ENCODE measurements at regions not wholly inside any gene's neighbourhood (a gene's known extent, or its start where the extent isn't known, plus 50 kb on each side); places are given as distances from the start of the nearest gene placed in this dataset.

DNA sequence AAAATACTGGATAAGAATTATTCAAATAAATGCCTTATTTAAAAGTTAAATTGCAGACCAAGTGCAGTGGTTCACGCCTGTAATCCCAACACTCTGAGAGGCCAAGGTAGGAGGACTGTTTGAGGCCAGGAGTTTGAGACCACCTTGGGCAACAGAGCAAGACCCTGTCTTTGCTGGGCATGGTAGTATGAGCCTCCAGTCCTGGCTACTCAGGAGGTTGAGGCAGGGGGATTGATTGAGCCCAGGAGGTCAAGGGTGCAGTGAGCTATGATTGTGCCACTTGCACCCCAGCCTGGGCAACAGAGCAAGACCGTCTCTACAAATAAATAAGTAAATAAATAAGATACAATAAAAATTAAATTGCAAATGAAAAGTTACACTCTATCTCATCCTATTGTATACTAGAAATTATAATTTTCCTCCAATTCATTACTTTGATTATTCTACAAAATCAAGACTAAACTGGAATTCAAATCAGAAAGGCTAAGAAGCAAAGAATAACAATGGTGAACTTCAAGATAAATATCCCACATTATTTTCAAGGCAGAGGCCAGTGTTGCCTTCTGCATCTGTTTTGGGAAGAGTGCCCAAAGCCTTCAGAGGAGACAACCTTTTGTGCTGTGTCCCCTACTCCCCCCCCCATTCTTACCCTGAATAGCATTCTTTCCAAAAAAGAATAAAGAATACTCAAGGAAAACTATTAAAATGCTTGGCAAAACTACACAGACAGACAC, 73.3 kb upstream of the IRF2BP2 start:
- peaks cover 8% of the 10 kb centered on the region for H3K36me3 Mint-ChIP-seq (ENCODE audit: unreplicated experiment)
- peaks cover 2% of the 10 kb centered on the region for H3K27me3 Mint-ChIP-seq (ENCODE audit: unreplicated experiment)
- H3K4me1 Mint-ChIP-seq (ENCODE audit: low read depth, unreplicated experiment) = no peaks in the 10 kb centered on the region
- H3K27ac Mint-ChIP-seq (ENCODE audit: unreplicated experiment) = no peak overlapping the region
- peaks cover 3% of the 10 kb centered on the region for H3K9me3 Mint-ChIP-seq (ENCODE audit: unreplicated experiment)
- TF ChIP-seq, protein P1, sequence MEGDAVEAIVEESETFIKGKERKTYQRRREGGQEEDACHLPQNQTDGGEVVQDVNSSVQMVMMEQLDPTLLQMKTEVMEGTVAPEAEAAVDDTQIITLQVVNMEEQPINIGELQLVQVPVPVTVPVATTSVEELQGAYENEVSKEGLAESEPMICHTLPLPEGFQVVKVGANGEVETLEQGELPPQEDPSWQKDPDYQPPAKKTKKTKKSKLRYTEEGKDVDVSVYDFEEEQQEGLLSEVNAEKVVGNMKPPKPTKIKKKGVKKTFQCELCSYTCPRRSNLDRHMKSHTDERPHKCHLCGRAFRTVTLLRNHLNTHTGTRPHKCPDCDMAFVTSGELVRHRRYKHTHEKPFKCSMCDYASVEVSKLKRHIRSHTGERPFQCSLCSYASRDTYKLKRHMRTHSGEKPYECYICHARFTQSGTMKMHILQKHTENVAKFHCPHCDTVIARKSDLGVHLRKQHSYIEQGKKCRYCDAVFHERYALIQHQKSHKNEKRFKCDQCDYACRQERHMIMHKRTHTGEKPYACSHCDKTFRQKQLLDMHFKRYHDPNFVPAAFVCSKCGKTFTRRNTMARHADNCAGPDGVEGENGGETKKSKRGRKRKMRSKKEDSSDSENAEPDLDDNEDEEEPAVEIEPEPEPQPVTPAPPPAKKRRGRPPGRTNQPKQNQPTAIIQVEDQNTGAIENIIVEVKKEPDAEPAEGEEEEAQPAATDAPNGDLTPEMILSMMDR (IDR thresholded peaks at IDR 0.05; ENCODE audit: partially characterized antibody, unreplicated experiment) = no peak
- DNase-seq = no peak
- H3K4me3 Mint-ChIP-seq (ENCODE audit: unreplicated experiment) = no peak overlapping the region

DNA sequence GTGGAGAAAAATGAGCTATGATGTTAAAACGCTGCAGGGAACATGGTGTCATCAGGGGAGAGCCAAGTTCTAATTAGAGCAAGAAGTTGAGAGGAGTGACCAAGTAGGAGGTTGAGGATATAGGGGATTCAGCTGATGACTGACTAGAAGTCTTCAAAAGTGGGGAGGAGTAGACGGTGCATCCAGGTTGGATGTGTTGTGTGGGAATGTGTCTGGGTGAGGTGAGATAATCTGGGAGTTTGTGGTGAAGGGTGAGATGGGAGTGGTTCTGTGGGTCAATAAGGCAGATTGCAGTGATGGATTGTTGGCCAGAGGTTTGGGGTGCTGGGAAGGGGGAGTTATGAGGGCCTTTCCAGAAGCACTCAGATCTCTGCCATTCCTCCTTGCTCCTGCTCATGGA, 72.0 kb upstream of the IRF2BP2 start:
- Mint-ChIP-seq H3K9me3 (ENCODE audit: unreplicated experiment) (peaks cover 3% of the 10 kb centered on the region), H3K4me3 (ENCODE audit: unreplicated experiment) (no peak overlapping the region), H3K27ac (ENCODE audit: unreplicated experiment) (no peak overlapping the region), H3K27me3 (ENCODE audit: unreplicated experiment) (peaks cover 2% of the 10 kb centered on the region), H3K4me1 (ENCODE audit: low read depth, unreplicated experiment) (no peaks in the 10 kb centered on the region), H3K36me3 (ENCODE audit: unreplicated experiment) (peaks cover 8% of the 10 kb centered on the region)
- DNase-seq = no peak
- TF ChIP-seq, protein P1 (IDR thresholded peaks at IDR 0.05; ENCODE audit: partially characterized antibody, unreplicated experiment) = no peak

DNA sequence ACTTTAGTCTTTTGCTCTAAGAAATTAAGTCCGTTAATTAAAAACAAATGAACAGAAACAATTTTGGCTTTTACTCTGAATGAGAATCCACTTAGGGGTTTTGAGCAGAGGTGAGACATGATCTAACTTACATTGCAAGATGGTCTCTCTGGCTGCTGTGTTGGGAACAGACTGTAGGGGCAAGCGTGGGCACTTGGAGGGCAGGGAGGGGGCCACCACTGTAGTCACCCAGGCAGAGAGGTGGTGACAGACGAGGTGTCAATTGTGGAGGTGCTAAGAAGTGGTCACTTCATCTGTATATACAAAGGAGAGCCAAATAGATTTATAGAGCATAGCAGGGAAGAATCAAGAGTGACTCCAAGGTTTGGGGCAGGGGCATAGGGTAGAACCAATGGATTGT, 71.1 kb upstream of the IRF2BP2 start:
- TF ChIP-seq, protein P1 (IDR thresholded peaks at IDR 0.05; ENCODE audit: partially characterized antibody, unreplicated experiment) = no peak
- peaks cover 7% of the 10 kb centered on the region for H3K36me3 Mint-ChIP-seq (ENCODE audit: unreplicated experiment)
- peaks cover 3% of the 10 kb centered on the region for H3K9me3 Mint-ChIP-seq (ENCODE audit: unreplicated experiment)
- H3K4me3 Mint-ChIP-seq (ENCODE audit: unreplicated experiment) = no peak overlapping the region
- peaks cover 3% of the 10 kb centered on the region for H3K4me1 Mint-ChIP-seq (ENCODE audit: low read depth, unreplicated experiment)
- peaks cover 2% of the 10 kb centered on the region for H3K27me3 Mint-ChIP-seq (ENCODE audit: unreplicated experiment)
- H3K27ac Mint-ChIP-seq (ENCODE audit: unreplicated experiment) = no peak overlapping the region
- no peak for DNase-seq

DNA sequence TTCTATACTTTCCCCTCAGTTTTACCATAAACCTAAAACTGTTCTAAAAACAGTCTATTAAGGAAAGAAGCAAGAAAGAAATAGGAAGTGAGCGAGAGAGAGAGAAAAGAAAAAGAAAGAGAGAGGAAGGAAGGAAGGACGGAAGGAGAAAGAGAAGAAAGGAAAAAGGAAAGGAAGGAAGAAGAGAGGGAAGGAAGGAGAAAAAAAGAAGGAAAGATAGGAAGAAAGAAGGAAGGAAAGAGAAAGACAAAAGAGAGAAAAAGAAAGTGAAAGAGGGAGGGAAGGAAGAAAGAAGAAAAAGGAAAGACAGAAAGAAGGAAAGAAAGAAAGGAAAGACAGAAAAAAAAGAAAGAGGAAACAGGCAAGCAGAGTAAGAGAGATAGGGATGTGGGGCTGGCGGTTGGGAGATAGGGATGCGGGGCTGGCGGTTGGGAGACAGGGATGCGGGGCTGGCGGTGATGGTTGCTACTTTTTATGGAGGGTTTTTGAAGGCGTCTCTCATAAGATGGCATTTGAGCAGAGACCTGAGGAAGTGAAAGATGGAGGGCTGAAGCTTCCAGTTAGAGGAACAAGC, 70.4 kb upstream of the IRF2BP2 start:
- DNase-seq = no peak
- H3K9me3 Mint-ChIP-seq (ENCODE audit: unreplicated experiment) = no peaks in the 10 kb centered on the region
- TF ChIP-seq, protein P1 (IDR thresholded peaks at IDR 0.05; ENCODE audit: partially characterized antibody, unreplicated experiment) = no peak
- peaks cover under 1% of the 10 kb centered on the region for H3K36me3 Mint-ChIP-seq (ENCODE audit: unreplicated experiment)
- no peak overlapping the region for H3K4me3 Mint-ChIP-seq (ENCODE audit: unreplicated experiment)
- H3K27ac Mint-ChIP-seq (ENCODE audit: unreplicated experiment) = no peak overlapping the region
- H3K27me3 Mint-ChIP-seq (ENCODE audit: unreplicated experiment) = peaks cover 2% of the 10 kb centered on the region
- H3K4me1 Mint-ChIP-seq (ENCODE audit: low read depth, unreplicated experiment) = peaks cover 9% of the 10 kb centered on the region

DNA sequence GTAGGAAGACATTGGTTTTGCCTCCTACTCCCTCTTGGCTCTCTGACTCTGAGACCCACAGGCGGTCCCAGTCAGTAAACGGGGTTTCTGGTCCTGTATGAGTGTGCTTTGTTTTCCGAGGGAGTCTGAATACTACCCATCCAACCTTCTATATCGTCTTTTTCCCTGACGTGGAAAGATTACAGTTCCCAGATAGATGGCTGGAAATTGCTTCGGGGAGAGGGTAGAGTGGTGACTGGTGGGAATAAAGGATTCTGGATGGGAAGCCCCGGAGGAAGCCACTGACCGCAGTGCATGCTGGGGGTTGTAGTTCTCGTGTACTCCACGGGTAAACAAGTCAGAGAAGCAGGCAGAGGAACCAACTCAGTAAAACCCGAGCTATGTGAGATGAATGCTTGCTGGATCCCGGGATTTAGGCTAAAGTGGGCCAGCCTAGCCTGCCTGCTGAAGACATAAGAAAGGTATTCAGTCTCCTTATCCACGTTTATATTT, 66.2 kb upstream of the IRF2BP2 start:
- DNase-seq = peak; percentile 84
- peaks cover 4% of the 10 kb centered on the region for H3K27me3 Mint-ChIP-seq (ENCODE audit: unreplicated experiment)
- no peaks in the 10 kb centered on the region for H3K36me3 Mint-ChIP-seq (ENCODE audit: unreplicated experiment)
- no peaks in the 10 kb centered on the region for H3K9me3 Mint-ChIP-seq (ENCODE audit: unreplicated experiment)
- TF ChIP-seq, protein P1 (IDR thresholded peaks at IDR 0.05; ENCODE audit: partially characterized antibody, unreplicated experiment) = no peak
- peak overlapping the region; percentile 50 for H3K4me3 Mint-ChIP-seq (ENCODE audit: unreplicated experiment)
- peaks cover 21% of the 10 kb centered on the region for H3K4me1 Mint-ChIP-seq (ENCODE audit: low read depth, unreplicated experiment)
- H3K27ac Mint-ChIP-seq (ENCODE audit: unreplicated experiment) = peak overlapping the region; percentile 80
